ENCODE measurements at regions not wholly inside any gene's neighbourhood (a gene's known extent, or its start where the extent isn't known, plus 50 kb on each side); places are given as distances from the start of the nearest gene placed in this dataset.

DNA sequence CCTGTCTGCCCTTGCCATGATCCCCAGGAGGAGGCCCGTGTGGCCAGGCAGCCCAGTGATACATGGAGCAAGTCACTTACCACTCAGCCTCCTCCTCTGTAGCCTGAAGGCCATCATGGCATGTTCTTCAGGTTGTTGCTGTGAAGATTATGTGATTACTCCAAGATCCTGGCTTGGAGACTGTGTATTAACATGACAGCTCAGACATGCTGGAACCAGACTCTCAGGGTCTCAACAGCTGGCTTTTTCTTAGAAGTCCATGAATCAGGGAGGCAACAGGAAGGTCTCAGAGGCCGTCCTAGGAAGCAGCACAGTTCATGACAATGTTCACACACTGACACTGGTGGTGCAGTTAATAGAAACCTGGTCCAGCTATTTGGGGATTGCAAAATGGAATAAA lies 158.6 kb upstream of the TWIST2 start:
- Histone ChIP-seq H3K4me3 (no peak overlapping the region), H3K27me3 (no peaks in the 10 kb centered on the region), H3K9me3 (no peaks in the 10 kb centered on the region), H3K36me3 (no peaks in the 10 kb centered on the region), H3K27ac (no peak overlapping the region), H3K4me1 (no peaks in the 10 kb centered on the region)
- no peak for DNase-seq (ENCODE audit: low spot score)
- no peak for TF ChIP-seq CTCF (IDR thresholded peaks at IDR 0.05)

- TF ChIP-seq CTCF (IDR thresholded peaks at IDR 0.05): no peak
Observed at GRCh38 chr2:238689871-238690389, 158.0 kb upstream of the TWIST2 start.

DNA sequence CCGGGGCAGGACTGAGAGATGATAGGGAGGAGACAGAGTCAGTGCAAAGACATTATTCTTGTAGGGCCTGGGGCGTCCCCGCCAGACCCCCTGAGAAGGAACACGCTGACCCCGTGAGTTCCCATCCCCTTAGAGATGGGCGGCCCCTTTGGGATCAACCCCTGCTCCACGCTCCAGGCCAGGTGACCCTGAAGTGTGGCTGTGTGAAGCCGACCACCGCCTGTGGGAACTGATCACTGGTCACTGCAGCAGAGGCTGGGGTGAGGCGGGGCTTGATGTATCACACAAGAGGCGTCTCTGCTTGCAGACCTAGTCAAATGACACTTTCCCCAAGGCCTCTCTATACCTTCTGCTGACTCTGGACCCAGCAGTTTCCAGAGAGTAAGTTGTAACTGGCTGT lies 157.4 kb upstream of the TWIST2 start:
- Histone ChIP-seq H3K9me3 (no peaks in the 10 kb centered on the region), H3K27ac (no peak overlapping the region), H3K27me3 (no peaks in the 10 kb centered on the region), H3K36me3 (no peaks in the 10 kb centered on the region), H3K4me1 (peaks cover 0 to 5% of the 10 kb centered on the region in 2 donors), H3K4me3 (no peak overlapping the region)
- no peak for TF ChIP-seq CTCF (IDR thresholded peaks at IDR 0.05)
- DNase-seq (ENCODE audit: low spot score): no peak

More at GRCh38 chr2:238689871-238690389, 158.0 kb upstream of the TWIST2 start:
- H3K4me3 ChIP-seq: no peak overlapping the region
- no peaks in the 10 kb centered on the region for H3K27me3 ChIP-seq
- no peaks in the 10 kb centered on the region for H3K4me1 ChIP-seq
- no peaks in the 10 kb centered on the region for H3K36me3 ChIP-seq
- H3K27ac ChIP-seq: no peak overlapping the region
- H3K9me3 ChIP-seq: no peaks in the 10 kb centered on the region
- DNase-seq (ENCODE audit: low spot score): no peak

- Histone ChIP-seq H3K27me3 (no peaks in the 10 kb centered on the region), H3K4me3 (no peak overlapping the region), H3K4me1 (peaks cover 0 to 9% of the 10 kb centered on the region in 2 donors), H3K9me3 (no peaks in the 10 kb centered on the region), H3K36me3 (no peaks in the 10 kb centered on the region), H3K27ac (no peak overlapping the region)
- no peak for DNase-seq (ENCODE audit: low spot score)
- TF ChIP-seq CTCF (IDR thresholded peaks at IDR 0.05): no peak
Observed at GRCh38 chr2:238691596-238692491, 156.0 kb upstream of the TWIST2 start.

GRCh38 chr2:238692562-238692961 lies 155.3 kb upstream of the TWIST2 start:
- no peak for DNase-seq (ENCODE audit: low spot score)
- no peaks in the 10 kb centered on the region for H3K27me3 ChIP-seq
- H3K36me3 ChIP-seq: no peaks in the 10 kb centered on the region
- H3K9me3 ChIP-seq: no peaks in the 10 kb centered on the region
- TF ChIP-seq CTCF (IDR thresholded peaks at IDR 0.05): no peak
- no peak overlapping the region for H3K27ac ChIP-seq
- peaks cover 0 to 10% of the 10 kb centered on the region in 2 donors for H3K4me1 ChIP-seq
- no peak overlapping the region for H3K4me3 ChIP-seq
